ENCODE measurements at regions not wholly inside any gene's neighbourhood (a gene's known extent, or its start where the extent isn't known, plus 50 kb on each side); places are given as distances from the start of the nearest gene placed in this dataset.

- TF ChIP-seq CTCF (IDR thresholded peaks at IDR 0.05 in 8 of 11, conservative IDR thresholded peaks at IDR 0.05 in 3 of 11) (no peak), POLR2AphosphoS5 (IDR thresholded peaks at IDR 0.05) (no peak)
These were observed 146.5 kb upstream of the CDH10 start for GRCh38 chr5:24791326-24791725.
